HG03095 (cell line): ENCODE measurements at regions not wholly inside any gene's neighbourhood (a gene's known extent, or its start where the extent isn't known, plus 50 kb on each side); places are given as distances from the start of the nearest gene placed in this dataset.
"Not testable (repeated sequence)": the region's sequence is repeated elsewhere in the genome, so short reads cannot be mapped to it uniquely, and the experiment has no call there.

Experiments
- ATAC-seq: cut with Tn5 transposase; IDR thresholded peaks from one replicate; pipeline ENCODE4 v1.9.1; 2021; ENCODE audit warnings: moderate library complexity; ENCODE audit not compliant: unreplicated experiment

- not testable (repeated sequence) for ATAC-seq
Observed at GRCh38 chr10:109809954-109810353, 113.4 kb downstream of the XPNPEP1 start.

GRCh38 chr10:109801191-109801590 lies 122.1 kb downstream of the XPNPEP1 start:
- not testable (repeated sequence) for ATAC-seq

- no peak for ATAC-seq
Observed at GRCh38 chr10:109790647-109791046, 132.7 kb downstream of the XPNPEP1 start.

GRCh38 chr10:109784236-109784635 lies 139.1 kb downstream of the XPNPEP1 start:
- ATAC-seq, result no peak

GRCh38 chr10:109783286-109783685 lies 140.0 kb downstream of the XPNPEP1 start:
- ATAC-seq, result no peak

- no peak for ATAC-seq
Observed at GRCh38 chr10:109780997-109781396, 142.3 kb downstream of the XPNPEP1 start.

GRCh38 chr10:109778993-109779392 lies 144.3 kb downstream of the XPNPEP1 start:
- no peak for ATAC-seq

GRCh38 chr10:109774121-109774440 lies 149.2 kb downstream of the XPNPEP1 start:
- no peak for ATAC-seq

- no peak for ATAC-seq
Observed at GRCh38 chr10:109773288-109774120, 149.8 kb downstream of the XPNPEP1 start.

GRCh38 chr10:109770663-109771062 lies 152.6 kb downstream of the XPNPEP1 start:
- no peak for ATAC-seq

- no peak for ATAC-seq
Observed at GRCh38 chr10:109769966-109770365, 153.3 kb downstream of the XPNPEP1 start.

GRCh38 chr10:109765838-109766237 lies 157.5 kb downstream of the XPNPEP1 start:
- no peak for ATAC-seq

- ATAC-seq, result no peak
Observed at GRCh38 chr10:109762555-109762954, 160.8 kb downstream of the XPNPEP1 start.

- not testable (repeated sequence) for ATAC-seq
Observed at GRCh38 chr10:109757670-109758069, 165.6 kb downstream of the XPNPEP1 start.

GRCh38 chr10:109746861-109747260 lies 176.4 kb downstream of the XPNPEP1 start:
- no peak for ATAC-seq

GRCh38 chr10:109744020-109744419 lies 179.3 kb downstream of the XPNPEP1 start:
- no peak for ATAC-seq

- no peak for ATAC-seq
Observed at GRCh38 chr10:109743574-109743973, 179.7 kb downstream of the XPNPEP1 start.

- no peak for ATAC-seq
Observed at GRCh38 chr10:109743146-109743545, 180.2 kb downstream of the XPNPEP1 start.

- no peak for ATAC-seq
Observed at GRCh38 chr10:109741712-109742111, 181.6 kb downstream of the XPNPEP1 start.

- no peak for ATAC-seq
Observed at GRCh38 chr10:109740436-109740835, 182.9 kb downstream of the XPNPEP1 start.

GRCh38 chr10:109737626-109738025 lies 185.7 kb downstream of the XPNPEP1 start:
- no peak for ATAC-seq

GRCh38 chr10:109737009-109737408 lies 186.3 kb downstream of the XPNPEP1 start:
- no peak for ATAC-seq

GRCh38 chr10:109735776-109736175 lies 187.5 kb downstream of the XPNPEP1 start:
- no peak for ATAC-seq
